PC-3 (cell line): ENCODE measurements at regions not wholly inside any gene's neighbourhood (a gene's known extent, or its start where the extent isn't known, plus 50 kb on each side); places are given as distances from the start of the nearest gene placed in this dataset.
"Not testable (repeated sequence)": the region's sequence is repeated elsewhere in the genome, so short reads cannot be mapped to it uniquely, and the experiment has no call there.

Experiments
- ATAC-seq: fragments of 200-7000 bp; cut with Tn5 transposase; 2 replicates; pipeline ENCODE4 v1.9.1; 2020; ENCODE audit warnings: mild to moderate bottlenecking, moderate library complexity
- BruUV-seq: library from RNA; stranded (reverse); fragments of 400-500 nt; replicated peaks from 2 replicates; lab custom pipeline; 2021; lab: Mats Ljungman, UMichigan
- CTCF ChIA-PET: fragments of 300-600 bp; sonication (Branson Sonifier 250); formaldehyde crosslinking; loops from one replicate; lab custom pipeline; 2022; ENCODE audit warnings: antibody characterized with exemption; lab: Charles Lee
- POLR2A ChIA-PET: fragments of 300-600 bp; sonication (Branson Sonifier 250); formaldehyde crosslinking; loops from one replicate; lab custom pipeline; 2022; ENCODE audit warnings: antibody characterized with exemption; ENCODE audit not compliant: unreplicated experiment; lab: Charles Lee
- DNase-seq: peaks from one replicate; pipeline ENCODE4 v3.0.0-alpha.2; 2015
- H2AFZ ChIP-seq: fragments of 300-600 bp; sonication (generic); 2 replicates; pipeline ENCODE4 v1.6.0; 2016; ENCODE audit warnings: antibody characterized with exemption, low read length
- H3F3A ChIP-seq: fragments of 300-600 bp; sonication (generic); one replicate; pipeline ENCODE4 v1.6.0; 2017; ENCODE audit warnings: antibody characterized with exemption, low read length, control low read depth, mild to moderate bottlenecking; ENCODE audit not compliant: unreplicated experiment
- H3K27ac ChIP-seq: fragments of 300-600 bp; sonication (generic); 2 replicates; pipeline ENCODE4 v1.5.1; 2016; ENCODE audit warnings: mild to moderate bottlenecking, low read length
- H3K27me3 ChIP-seq: fragments of 300-600 bp; sonication (generic); 2 replicates; pipeline ENCODE4 v1.6.1; 2016; ENCODE audit warnings: low read length, mixed read lengths
- H3K36me3 ChIP-seq: fragments of 300-600 bp; sonication (generic); 2 replicates; pipeline ENCODE4 v1.6.1; 2016; ENCODE audit warnings: low read depth, mixed run types, low read length, mixed read lengths
- H3K4me1 ChIP-seq: fragments of 300-600 bp; sonication (generic); 2 replicates; pipeline ENCODE4 v1.5.1; 2016; ENCODE audit warnings: low read length; ENCODE audit not compliant: insufficient read depth
- H3K4me2 ChIP-seq: fragments of 300-600 bp; sonication (generic); 2 replicates; pipeline ENCODE4 v1.6.0; 2016; ENCODE audit warnings: low read length
- H3K4me3 ChIP-seq: fragments of 300-600 bp; sonication (generic); 2 replicates; pipeline ENCODE4 v1.5.1; 2016; ENCODE audit warnings: mild to moderate bottlenecking, low read length, mixed read lengths
- H3K79me2 ChIP-seq: fragments of 300-600 bp; sonication (generic); 2 replicates; pipeline ENCODE4 v1.6.1; 2017; ENCODE audit warnings: low read length, mixed read lengths
- H3K9ac ChIP-seq: fragments of 300-600 bp; sonication (generic); 2 replicates; pipeline ENCODE4 v1.6.0; 2016; ENCODE audit warnings: mild to moderate bottlenecking, low read length
- H3K9me2 ChIP-seq: fragments of 300-600 bp; sonication (generic); replicated peaks from 2 replicates; pipeline ENCODE4 v1.6.1; 2016; ENCODE audit warnings: mixed run types, low read length, mixed read lengths
- H3K9me3 ChIP-seq: fragments of 300-600 bp; sonication (generic); 2 replicates; pipeline ENCODE4 v1.6.1; 2016; ENCODE audit warnings: low read length, mixed read lengths
- H4K20me1 ChIP-seq: fragments of 300-600 bp; sonication (generic); 2 replicates; pipeline ENCODE4 v1.6.1; 2016; ENCODE audit warnings: low read length, mixed read lengths
- CTCF ChIP-seq: fragments of 300-600 bp; sonication (generic); conservative IDR thresholded peaks from 2 replicates; pipeline ENCODE4 v1.5.1; 2017; ENCODE audit warnings: antibody characterized with exemption, low read depth, mild to moderate bottlenecking, low read length
- EZH2 ChIP-seq: fragments of 300-600 bp; sonication (generic); IDR thresholded peaks from one replicate; pipeline ENCODE4 v1.6.1; 2017; ENCODE audit warnings: antibody characterized with exemption, mild to moderate bottlenecking, low read length; ENCODE audit not compliant: unreplicated experiment
- EZH2phosphoT487 ChIP-seq: fragments of 300-600 bp; sonication (generic); IDR thresholded peaks from 2 replicates; pipeline ENCODE4 v1.6.1; 2018; ENCODE audit warnings: mild to moderate bottlenecking, antibody characterized with exemption, low read length, borderline replicate concordance
- intact Hi-C: fragments of 100-400 bp; cut with micrococcal nuclease; formaldehyde crosslinking; loops from 2 replicates; pipeline ENCODE4 v1.9.0; 2023

- ATAC-seq (no peak), DNase-seq (no peak)
- BruUV-seq = no TSS peak
- ChIA-PET POLR2A (no interaction called here), CTCF (no interaction called here)
- Histone ChIP-seq H3K4me1 (no peaks in the 10 kb centered on the region), H3K9me2 (no peaks in the 10 kb centered on the region), H3K4me2 (no peak overlapping the region), H3K79me2 (no peaks in the 10 kb centered on the region), H2AFZ (no peak overlapping the region), H3K4me3 (no peak overlapping the region), H3K9me3 (no peaks in the 10 kb centered on the region), H3K36me3 (no peaks in the 10 kb centered on the region), H3K9ac (no peak overlapping the region), H4K20me1 (no peaks in the 10 kb centered on the region), H3K27ac (no peak overlapping the region), H3K27me3 (peaks cover 9% of the 10 kb centered on the region; the same call in 1 of the 2 replicates), H3F3A (no peaks in the 10 kb centered on the region)
- intact Hi-C loops = no loop called here
- TF ChIP-seq CTCF (no peak), EZH2 (no peak), EZH2phosphoT487 (no peak)
Observed at GRCh38 chr2:242065426-242065825, 195.9 kb downstream of the RTP5 start.

- Histone ChIP-seq H3K4me1 (no peaks in the 10 kb centered on the region), H3K9me3 (no peaks in the 10 kb centered on the region), H4K20me1 (no peaks in the 10 kb centered on the region), H3K27ac (no peak overlapping the region), H2AFZ (no peak overlapping the region), H3K9me2 (no peaks in the 10 kb centered on the region), H3K4me3 (no peak overlapping the region), H3K79me2 (no peaks in the 10 kb centered on the region), H3K27me3 (peaks cover 16% of the 10 kb centered on the region; the same call in 1 of the 2 replicates), H3F3A (no peaks in the 10 kb centered on the region), H3K9ac (no peak overlapping the region), H3K4me2 (no peak overlapping the region), H3K36me3 (no peaks in the 10 kb centered on the region)
- TF ChIP-seq EZH2phosphoT487 (no peak), EZH2 (no peak), CTCF (no peak)
- ChIA-PET CTCF (no interaction called here), POLR2A (no interaction called here)
- no peak for ATAC-seq
- no peak for DNase-seq
- intact Hi-C loops = no loop called here
- BruUV-seq = no TSS peak
Observed at GRCh38 chr2:242069018-242069417, 199.5 kb downstream of the RTP5 start.

GRCh38 chr2:242069938-242070395, 200.4 kb downstream of the RTP5 start:
- H3K4me2 ChIP-seq, H3K79me2 ChIP-seq, BruUV-seq, H3K4me1 ChIP-seq, H3K9ac ChIP-seq, DNase-seq, intact Hi-C loops, H3K27ac ChIP-seq, H3K9me3 ChIP-seq, H3K4me3 ChIP-seq, H3K36me3 ChIP-seq, H2AFZ ChIP-seq, H4K20me1 ChIP-seq, H3K9me2 ChIP-seq, ATAC-seq, H3F3A ChIP-seq, POLR2A ChIA-PET, CTCF ChIA-PET: not testable (repeated sequence)
- H3K27me3 ChIP-seq = peaks cover 16% of the 10 kb centered on the region; the same call in 1 of the 2 replicates

- BruUV-seq, POLR2A ChIA-PET, H3K9me2 ChIP-seq, H3F3A ChIP-seq, DNase-seq, ATAC-seq, H3K4me1 ChIP-seq, intact Hi-C loops, H3K4me3 ChIP-seq, H3K9me3 ChIP-seq, H3K9ac ChIP-seq, H4K20me1 ChIP-seq, CTCF ChIA-PET, H3K4me2 ChIP-seq, H3K36me3 ChIP-seq, H2AFZ ChIP-seq, H3K27ac ChIP-seq, H3K79me2 ChIP-seq: not testable (repeated sequence)
- peaks cover 11% of the 10 kb centered on the region; the same call in 1 of the 2 replicates for H3K27me3 ChIP-seq
Observed at GRCh38 chr2:242070726-242071125, 201.2 kb downstream of the RTP5 start.

GRCh38 chr2:242071377-242071776, 201.8 kb downstream of the RTP5 start:
- H3K4me1 ChIP-seq, H3K27ac ChIP-seq, POLR2A ChIA-PET, CTCF ChIA-PET, H3K9ac ChIP-seq, H3K9me2 ChIP-seq, BruUV-seq, H3K4me3 ChIP-seq, H3F3A ChIP-seq, H3K36me3 ChIP-seq, intact Hi-C loops, H2AFZ ChIP-seq, DNase-seq, H4K20me1 ChIP-seq, H3K4me2 ChIP-seq, H3K9me3 ChIP-seq, H3K79me2 ChIP-seq, ATAC-seq: not testable (repeated sequence)
- H3K27me3 ChIP-seq = peaks cover 10% of the 10 kb centered on the region; the same call in 1 of the 2 replicates
